HG03457 (cell line): ENCODE measurements at regions not wholly inside any gene's neighbourhood (a gene's known extent, or its start where the extent isn't known, plus 50 kb on each side); places are given as distances from the start of the nearest gene placed in this dataset.

Experiments used
- ATAC-seq: cut with Tn5 transposase; IDR thresholded peaks from one replicate; pipeline ENCODE4 v1.9.1; 2021; ENCODE audit warnings: moderate number of reproducible peaks; ENCODE audit not compliant: unreplicated experiment

- no peak for ATAC-seq
These were observed 396.2 kb upstream of the IRX4 start for GRCh38 chr5:2278825-2279456.

- ATAC-seq: no peak
These were observed 395.2 kb upstream of the IRX4 start for GRCh38 chr5:2277886-2278285.

- no peak for ATAC-seq
These were observed 393.4 kb upstream of the IRX4 start for GRCh38 chr5:2276101-2276500.

- no peak for ATAC-seq
These were observed 390.0 kb upstream of the IRX4 start for GRCh38 chr5:2272755-2273154.

GRCh38 chr5:2272039-2272438 is 389.3 kb upstream of the IRX4 start:
- no peak for ATAC-seq

- no peak for ATAC-seq
These were observed 388.6 kb upstream of the IRX4 start for GRCh38 chr5:2271316-2271715.

GRCh38 chr5:2270467-2270866 is 387.7 kb upstream of the IRX4 start:
- no peak for ATAC-seq

GRCh38 chr5:2269656-2270055 is 386.9 kb upstream of the IRX4 start:
- no peak for ATAC-seq

- no peak for ATAC-seq
These were observed 385.3 kb upstream of the IRX4 start for GRCh38 chr5:2267991-2268390.

- no peak for ATAC-seq
These were observed 384.0 kb upstream of the IRX4 start for GRCh38 chr5:2266641-2267240.

GRCh38 chr5:2265341-2265740 is 382.6 kb upstream of the IRX4 start:
- ATAC-seq: no peak

GRCh38 chr5:2263763-2264162 is 381.0 kb upstream of the IRX4 start:
- no peak for ATAC-seq

GRCh38 chr5:2262620-2263019 is 379.9 kb upstream of the IRX4 start:
- no peak for ATAC-seq

- ATAC-seq: no peak
These were observed 378.4 kb upstream of the IRX4 start for GRCh38 chr5:2261004-2261703.

GRCh38 chr5:2260211-2261003 is 377.7 kb upstream of the IRX4 start:
- no peak for ATAC-seq

- ATAC-seq: no peak
These were observed 376.9 kb upstream of the IRX4 start for GRCh38 chr5:2259494-2260107.

GRCh38 chr5:2258861-2259260 is 376.1 kb upstream of the IRX4 start:
- no peak for ATAC-seq

GRCh38 chr5:2257326-2258244 is 374.9 kb upstream of the IRX4 start:
- ATAC-seq: no peak

GRCh38 chr5:2256691-2257280 is 374.1 kb upstream of the IRX4 start:
- ATAC-seq: no peak
